ENCODE measurements at regions not wholly inside any gene's neighbourhood (a gene's known extent, or its start where the extent isn't known, plus 50 kb on each side); places are given as distances from the start of the nearest gene placed in this dataset.
A peak's percentile ranks its signal among the peaks of the same experiment; 100 is the strongest.
"Not testable (repeated sequence)": the region's sequence is repeated elsewhere in the genome, so short reads cannot be mapped to it uniquely, and the experiment has no call there.

GRCh38 chr9:81826517-81826906 lies 101.7 kb upstream of the SPATA31D4 start:
- H3K4me3 ChIP-seq (replicated peaks; ENCODE audit: low read depth, low read length): no peak overlapping the region
- DNase-seq (ENCODE audit: low read depth): peak; percentile 94
- TF ChIP-seq, protein P1, sequence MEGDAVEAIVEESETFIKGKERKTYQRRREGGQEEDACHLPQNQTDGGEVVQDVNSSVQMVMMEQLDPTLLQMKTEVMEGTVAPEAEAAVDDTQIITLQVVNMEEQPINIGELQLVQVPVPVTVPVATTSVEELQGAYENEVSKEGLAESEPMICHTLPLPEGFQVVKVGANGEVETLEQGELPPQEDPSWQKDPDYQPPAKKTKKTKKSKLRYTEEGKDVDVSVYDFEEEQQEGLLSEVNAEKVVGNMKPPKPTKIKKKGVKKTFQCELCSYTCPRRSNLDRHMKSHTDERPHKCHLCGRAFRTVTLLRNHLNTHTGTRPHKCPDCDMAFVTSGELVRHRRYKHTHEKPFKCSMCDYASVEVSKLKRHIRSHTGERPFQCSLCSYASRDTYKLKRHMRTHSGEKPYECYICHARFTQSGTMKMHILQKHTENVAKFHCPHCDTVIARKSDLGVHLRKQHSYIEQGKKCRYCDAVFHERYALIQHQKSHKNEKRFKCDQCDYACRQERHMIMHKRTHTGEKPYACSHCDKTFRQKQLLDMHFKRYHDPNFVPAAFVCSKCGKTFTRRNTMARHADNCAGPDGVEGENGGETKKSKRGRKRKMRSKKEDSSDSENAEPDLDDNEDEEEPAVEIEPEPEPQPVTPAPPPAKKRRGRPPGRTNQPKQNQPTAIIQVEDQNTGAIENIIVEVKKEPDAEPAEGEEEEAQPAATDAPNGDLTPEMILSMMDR (IDR thresholded peaks at IDR 0.05; ENCODE audit: low read length, missing control alignments): peak; percentile 26

- DNase-seq (ENCODE audit: low read depth): no peak
- TF ChIP-seq, protein P1 (IDR thresholded peaks at IDR 0.05; ENCODE audit: low read length, missing control alignments): no peak
- H3K4me3 ChIP-seq (replicated peaks; ENCODE audit: low read depth, low read length): no peak overlapping the region
These were observed 100.5 kb upstream of the SPATA31D4 start for GRCh38 chr9:81827616-81828296.

GRCh38 chr9:81829195-81829882 lies 98.9 kb upstream of the SPATA31D4 start:
- TF ChIP-seq, protein P1 (IDR thresholded peaks at IDR 0.05; ENCODE audit: low read length, missing control alignments): no peak
- no peak for DNase-seq (ENCODE audit: low read depth)
- H3K4me3 ChIP-seq (replicated peaks; ENCODE audit: low read depth, low read length): no peak overlapping the region

DNA sequence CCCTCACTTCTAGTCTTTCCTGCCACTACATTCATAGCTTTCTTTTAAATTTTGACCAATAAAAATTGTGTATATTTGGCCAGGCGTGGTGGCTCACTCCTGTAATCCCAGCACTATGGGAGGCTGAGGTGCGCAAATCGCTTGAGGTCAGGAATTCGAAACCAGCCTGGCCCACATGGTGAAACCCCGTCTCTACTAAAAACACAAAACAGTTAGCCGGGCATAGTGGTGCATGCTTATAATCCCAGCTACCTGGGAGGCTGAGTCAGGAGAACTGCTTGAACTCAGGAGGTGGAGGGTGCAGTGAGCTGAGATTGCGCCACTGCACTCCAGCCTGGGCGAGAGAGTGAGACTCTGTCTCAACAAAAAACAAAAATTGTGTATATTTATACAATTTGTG lies 97.8 kb upstream of the SPATA31D4 start:
- H3K4me3 ChIP-seq (replicated peaks; ENCODE audit: low read depth, low read length); DNase-seq (ENCODE audit: low read depth): not testable (repeated sequence)

DNA sequence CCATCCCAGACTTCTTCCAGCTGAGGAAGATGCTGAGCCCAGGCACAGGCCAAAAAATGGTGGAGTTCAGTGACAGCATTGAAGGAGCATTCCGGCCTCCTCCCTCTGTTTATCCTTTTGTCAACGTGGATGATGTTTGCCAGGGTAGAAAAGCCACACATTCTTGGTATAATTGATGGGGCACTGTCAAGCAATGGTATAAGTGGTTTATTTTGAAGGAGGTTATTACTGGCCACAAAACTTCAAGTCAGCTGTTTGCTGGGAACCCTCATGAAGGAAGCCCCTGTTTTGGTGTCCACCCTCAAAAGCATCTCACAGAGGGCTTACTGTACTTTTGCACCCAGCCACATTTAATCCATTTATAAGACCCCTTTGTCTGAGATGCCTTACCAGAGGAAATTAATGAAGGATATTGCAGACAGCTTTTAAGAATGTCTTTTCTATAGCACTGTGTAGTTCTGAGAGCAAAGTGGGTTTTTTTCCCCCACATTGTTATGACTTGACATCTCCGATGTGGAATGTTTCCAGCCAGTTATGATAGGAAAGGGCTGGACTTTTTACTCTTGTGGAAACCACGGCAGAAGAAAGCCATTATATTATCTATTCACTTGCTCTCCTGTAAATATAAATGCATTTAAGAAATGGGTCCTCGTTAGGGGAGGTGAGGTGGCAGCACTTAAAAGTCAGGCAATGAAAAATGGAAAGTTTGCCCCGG lies 95.5 kb upstream of the SPATA31D4 start:
- H3K4me3 ChIP-seq (replicated peaks; ENCODE audit: low read depth, low read length): no peak overlapping the region
- TF ChIP-seq, protein P1 (IDR thresholded peaks at IDR 0.05; ENCODE audit: low read length, missing control alignments): no peak
- DNase-seq (ENCODE audit: low read depth): no peak

DNA sequence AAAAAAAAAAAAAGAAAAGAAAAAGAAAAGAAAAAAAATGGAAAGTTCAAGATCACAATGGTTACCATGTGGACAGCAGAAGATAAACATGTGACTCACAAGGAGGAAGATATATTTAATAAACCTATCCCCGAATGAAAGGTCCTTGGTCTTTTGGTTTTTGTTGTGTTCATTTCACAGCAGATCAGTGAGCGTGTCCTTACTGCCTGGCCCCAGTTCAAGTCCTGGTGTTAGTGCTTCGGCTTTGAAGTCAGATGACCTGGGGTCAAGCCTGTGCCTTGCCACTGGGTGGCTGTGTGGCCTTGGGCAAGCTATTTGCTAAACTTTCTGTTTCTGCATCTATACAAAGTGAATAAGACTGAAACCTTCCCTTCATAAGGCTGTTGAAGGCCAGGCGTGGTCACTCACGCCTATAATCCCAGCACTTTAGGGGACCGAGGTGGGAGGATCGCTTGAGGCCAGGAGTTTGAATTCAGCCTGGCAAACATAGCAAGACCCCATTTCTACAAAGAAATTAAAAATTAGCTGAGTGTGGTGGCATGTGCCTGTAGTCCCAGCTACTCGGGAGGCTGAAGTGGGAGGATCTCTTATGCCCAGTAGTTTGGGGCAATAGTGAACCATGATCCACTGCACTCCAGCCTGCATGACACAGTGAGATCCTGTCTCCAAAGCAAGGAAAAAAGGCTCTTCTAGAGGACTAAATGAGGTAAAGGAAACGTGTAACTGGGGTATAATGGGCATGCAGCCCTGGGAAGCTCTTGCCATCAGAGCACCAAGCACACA lies 94.5 kb upstream of the SPATA31D4 start:
- TF ChIP-seq, protein P1 (IDR thresholded peaks at IDR 0.05; ENCODE audit: low read length, missing control alignments): no peak
- H3K4me3 ChIP-seq (replicated peaks; ENCODE audit: low read depth, low read length): no peak overlapping the region
- DNase-seq (ENCODE audit: low read depth): peak; percentile 39

GRCh38 chr9:81841333-81841732 lies 86.9 kb upstream of the SPATA31D4 start:
- DNase-seq (ENCODE audit: low read depth): no peak
- no peak overlapping the region for H3K4me3 ChIP-seq (replicated peaks; ENCODE audit: low read depth, low read length)
- TF ChIP-seq, protein P1 (IDR thresholded peaks at IDR 0.05; ENCODE audit: low read length, missing control alignments): no peak
